Mesenchymal stem cell (in vitro differentiated cells and primary cell): ENCODE measurements at regions not wholly inside any gene's neighbourhood (a gene's known extent, or its start where the extent isn't known, plus 50 kb on each side); places are given as distances from the start of the nearest gene placed in this dataset.
A peak's percentile ranks its signal among the peaks of the same experiment; 100 is the strongest.

Source experiments
- DNase-seq: peaks from one replicate; pipeline ENCODE4 v3.0.0-alpha.2; 2013
- H2AFZ ChIP-seq: one replicate; pipeline ENCODE4 v1.6.1; 2013; ENCODE audit warnings: low read depth, mild to moderate bottlenecking, control low read depth, inconsistent platforms, low read length, moderate library complexity
- H2AK5ac ChIP-seq: 2 replicates; pipeline ENCODE4 v1.6.1; 2013; ENCODE audit warnings: low read length, moderate library complexity, mild to moderate bottlenecking, inconsistent platforms; ENCODE audit not compliant: severe bottlenecking
- H2BK120ac ChIP-seq: one replicate; pipeline ENCODE4 v1.6.1; 2013; ENCODE audit warnings: low read depth, mild to moderate bottlenecking, inconsistent platforms, low read length, moderate library complexity
- H2BK12ac ChIP-seq, 2 experiments: one replicate each; pipeline ENCODE4 v1.6.1; 2013; ENCODE audit warnings: inconsistent platforms in 2 of 2, low read length in 2 of 2, mild to moderate bottlenecking in 2 of 2, moderate library complexity in 2 of 2, control low read depth in 1 of 2
- H2BK15ac ChIP-seq: one replicate; pipeline ENCODE4 v1.6.1; 2013; ENCODE audit warnings: mild to moderate bottlenecking, low read depth, inconsistent platforms; ENCODE audit not compliant: poor library complexity, severe bottlenecking
- H2BK5ac ChIP-seq: 2 replicates; pipeline ENCODE4 v1.6.1; 2013; ENCODE audit warnings: low read depth, mild to moderate bottlenecking, low read length, control low read depth, inconsistent platforms; ENCODE audit not compliant: poor library complexity, severe bottlenecking
- H3K14ac ChIP-seq, 2 experiments: one replicate each; pipeline ENCODE4 v1.6.1; 2013; ENCODE audit warnings: inconsistent platforms in 2 of 2, low read length in 2 of 2, control low read depth in 1 of 2, mild to moderate bottlenecking in 1 of 2, moderate library complexity in 1 of 2
- H3K18ac ChIP-seq, 2 experiments: one replicate each; pipeline ENCODE4 v1.6.1; 2013; ENCODE audit warnings: inconsistent platforms in 2 of 2, low read length in 2 of 2, control low read depth in 1 of 2, low read depth in 1 of 2, mild to moderate bottlenecking in 1 of 2
- H3K23ac ChIP-seq, 2 experiments: one replicate each; pipeline ENCODE4 v1.6.1; 2013; ENCODE audit warnings: inconsistent platforms in 2 of 2, low read length in 2 of 2, mild to moderate bottlenecking in 2 of 2, moderate library complexity in 2 of 2, control low read depth in 1 of 2
- H3K27ac ChIP-seq: 2 replicates; pipeline ENCODE4 v1.5.1; 2013; ENCODE audit warnings: mild to moderate bottlenecking, moderate library complexity, low read length, control low read depth, inconsistent platforms; ENCODE audit not compliant: poor library complexity, severe bottlenecking
- H3K27me3 ChIP-seq, 2 experiments: 2 replicates each; pipeline versions ENCODE4 v1.6.1 to v1.7.0; 2013; ENCODE audit warnings: low read length in 2 of 2, mild to moderate bottlenecking in 2 of 2, moderate library complexity in 2 of 2, control low read depth in 1 of 2, inconsistent platforms in 1 of 2; ENCODE audit not compliant: control insufficient read depth in 1 of 2, insufficient read depth in 1 of 2
- H3K36me3 ChIP-seq, 2 experiments: 2 replicates each; pipeline versions ENCODE4 v1.6.1 to v1.7.0; 2013; ENCODE audit warnings: low read length in 2 of 2, control low read depth in 1 of 2, inconsistent platforms in 1 of 2, low read depth in 1 of 2, mild to moderate bottlenecking in 1 of 2; ENCODE audit not compliant: insufficient read depth in 2 of 2, control insufficient read depth in 1 of 2
- H3K4ac ChIP-seq, 2 experiments: one replicate each; pipeline ENCODE4 v1.6.1; 2013; ENCODE audit warnings: inconsistent platforms in 2 of 2, low read length in 2 of 2, mild to moderate bottlenecking in 2 of 2, moderate library complexity in 2 of 2, control low read depth in 1 of 2, low read depth in 1 of 2
- H3K4me1 ChIP-seq: 2 replicates; pipeline ENCODE4 v1.6.1; 2013; ENCODE audit warnings: low read depth, low read length, control low read depth; ENCODE audit not compliant: control insufficient read depth, insufficient read depth
- H3K4me2 ChIP-seq: 2 replicates; pipeline ENCODE4 v1.6.1; 2013; ENCODE audit warnings: low read length, mild to moderate bottlenecking, inconsistent platforms; ENCODE audit not compliant: poor library complexity, severe bottlenecking
- H3K4me3 ChIP-seq, 2 experiments: 2 replicates each; pipeline versions ENCODE4 v1.5.1 to v1.7.0; 2013; ENCODE audit warnings: low read length in 2 of 2, mild to moderate bottlenecking in 2 of 2, control low read depth in 1 of 2, low read depth in 1 of 2; ENCODE audit not compliant: insufficient read depth in 1 of 2
- H3K79me1 ChIP-seq: replicated peaks from 2 replicates; pipeline ENCODE4 v1.6.1; 2013; ENCODE audit warnings: mild to moderate bottlenecking, control low read depth, low read length, inconsistent platforms; ENCODE audit not compliant: poor library complexity, severe bottlenecking
- H3K9ac ChIP-seq: 2 replicates; pipeline ENCODE4 v1.7.0; 2013; ENCODE audit warnings: mild to moderate bottlenecking, low read length, moderate library complexity
- H3K9me3 ChIP-seq: 2 replicates; pipeline ENCODE4 v1.7.0; 2013; ENCODE audit warnings: mild to moderate bottlenecking, low read length; ENCODE audit not compliant: control insufficient read depth
- H4K8ac ChIP-seq: one replicate; pipeline ENCODE4 v1.6.1; 2013; ENCODE audit warnings: inconsistent platforms, mild to moderate bottlenecking, low read length, moderate library complexity
- H4K91ac ChIP-seq: one replicate; pipeline ENCODE4 v1.6.1; 2013; ENCODE audit warnings: mild to moderate bottlenecking, low read length, inconsistent platforms
- WGBS: methylation state at CpG from one replicate; pipeline ENCODE4 v1.1.7; 2013; ENCODE audit warnings: mixed read lengths; 5-methylcytosine and 5-hydroxymethylcytosine counted together

DNA sequence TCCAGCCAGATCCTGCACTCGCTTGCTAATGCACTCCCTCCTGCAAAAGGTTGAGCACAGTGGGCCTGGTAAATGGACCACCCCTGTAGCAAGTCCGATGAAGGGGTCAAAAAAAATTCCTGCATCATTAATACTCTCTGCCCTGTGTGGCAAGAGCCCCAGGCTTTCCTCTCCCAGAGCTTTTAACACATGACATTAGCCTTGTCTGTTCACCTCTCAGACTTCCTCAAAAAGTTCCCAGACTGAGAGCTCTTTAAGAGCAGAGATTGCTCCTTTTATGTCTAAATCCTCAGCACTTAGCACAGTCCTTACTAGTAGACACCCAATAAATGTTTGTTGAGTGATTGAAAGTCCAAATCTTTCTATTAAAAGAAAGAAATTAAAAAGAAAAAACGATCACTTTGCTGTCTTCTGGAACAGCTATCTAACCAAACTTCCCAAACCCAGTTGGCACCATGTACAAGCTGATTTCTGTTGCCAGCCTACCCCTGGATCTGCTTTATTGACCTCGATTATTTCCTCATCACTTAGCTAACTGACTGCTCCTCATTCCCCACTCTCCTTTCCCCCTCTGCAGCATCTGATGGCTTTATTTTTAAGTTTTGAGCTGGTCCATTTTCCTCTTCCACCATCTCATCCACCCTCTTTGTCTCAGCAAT lies 209.8 kb downstream of the ENC1 start:
- no peaks in the 10 kb centered on the region for H3K79me1 ChIP-seq

DNA sequence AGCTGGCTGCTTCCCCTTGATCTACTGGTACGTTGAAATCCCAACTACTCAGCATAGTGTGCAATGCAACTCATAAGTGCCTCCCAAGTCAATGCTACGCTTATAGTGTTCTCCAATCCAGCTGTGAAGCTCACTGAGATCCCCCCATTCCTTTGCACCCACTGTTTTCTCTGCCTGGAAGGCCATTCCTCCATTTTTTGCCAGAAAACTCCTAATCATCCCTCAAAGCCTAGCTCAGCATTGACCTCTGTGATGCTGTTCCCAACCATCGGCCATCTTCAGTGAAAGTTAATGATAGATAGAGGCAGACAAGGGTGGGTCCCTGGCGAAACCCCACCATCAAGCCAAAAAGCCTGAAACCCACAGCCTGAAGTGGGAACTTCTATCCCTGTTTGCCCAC lies 211.0 kb downstream of the ENC1 start:
- Histone ChIP-seq H3K14ac (no peak overlapping the region), H2BK15ac (no peak overlapping the region), H3K9me3 (no peaks in the 10 kb centered on the region), H2BK120ac (no peak overlapping the region), H2AFZ (no peak overlapping the region), H3K4me3 (no peak overlapping the region), H3K36me3 (no peaks in the 10 kb centered on the region), H3K23ac (no peak overlapping the region), H3K27ac (no peak overlapping the region), H3K4ac (no peak overlapping the region), H4K91ac (no peak overlapping the region), H3K18ac (no peak overlapping the region), H3K9ac (no peak overlapping the region), H2BK12ac (peak overlapping the region in 1 of 2 experiments; percentile 18), H3K4me1 (peaks cover 4% of the 10 kb centered on the region), H3K27me3 (no peaks in the 10 kb centered on the region), H4K8ac (no peak overlapping the region), H2BK5ac (no peak overlapping the region), H3K79me1 (no peaks in the 10 kb centered on the region), H3K4me2 (no peak overlapping the region), H2AK5ac (no peak overlapping the region)
- 90% methylated on average over 4 of the region's 4 CpGs for WGBS
- no peak for DNase-seq

More for the DNA sequence above, 209.8 kb downstream of the ENC1 start:
- no peak overlapping the region for H4K8ac ChIP-seq
- no peak overlapping the region for H3K9ac ChIP-seq
- no peak overlapping the region for H3K14ac ChIP-seq
- H3K4me2 ChIP-seq, result no peak overlapping the region
- no peak overlapping the region for H3K4ac ChIP-seq
- no peak overlapping the region for H2BK15ac ChIP-seq
- H2BK120ac ChIP-seq, result no peak overlapping the region
- no peak overlapping the region for H3K23ac ChIP-seq
- H2BK12ac ChIP-seq, result no peak overlapping the region
- H4K91ac ChIP-seq, result no peak overlapping the region
- H3K27me3 ChIP-seq, result no peaks in the 10 kb centered on the region
- H3K18ac ChIP-seq, result no peak overlapping the region
- H2BK5ac ChIP-seq, result no peak overlapping the region
- H3K4me3 ChIP-seq, result no peak overlapping the region
- peaks cover 4% of the 10 kb centered on the region for H3K4me1 ChIP-seq
- DNase-seq, result no peak
- H3K36me3 ChIP-seq, result no peaks in the 10 kb centered on the region
- H2AFZ ChIP-seq, result no peak overlapping the region
- no peaks in the 10 kb centered on the region for H3K9me3 ChIP-seq
- H2AK5ac ChIP-seq, result no peak overlapping the region
- H3K27ac ChIP-seq, result no peak overlapping the region
- 89% methylated on average over 4 of the region's 4 CpGs for WGBS

- Histone ChIP-seq H2AK5ac (no peak overlapping the region), H3K9me3 (no peaks in the 10 kb centered on the region), H2BK12ac (peak overlapping the region in 1 of 2 experiments; percentile 18), H2BK5ac (no peak overlapping the region), H3K27ac (no peak overlapping the region), H3K36me3 (no peaks in the 10 kb centered on the region), H3K4me3 (no peak overlapping the region), H3K4ac (no peak overlapping the region), H3K18ac (no peak overlapping the region), H4K8ac (no peak overlapping the region), H3K4me1 (peaks cover 2% of the 10 kb centered on the region), H3K23ac (no peak overlapping the region), H3K9ac (no peak overlapping the region), H3K4me2 (no peak overlapping the region), H2AFZ (no peak overlapping the region), H2BK120ac (no peak overlapping the region), H2BK15ac (no peak overlapping the region), H4K91ac (no peak overlapping the region), H3K14ac (no peak overlapping the region), H3K79me1 (no peaks in the 10 kb centered on the region), H3K27me3 (no peaks in the 10 kb centered on the region)
- no peak for DNase-seq
- 100% methylated on average over 1 of the region's 2 CpGs for WGBS
Observed at GRCh38 chr5:74428876-74429275, 211.7 kb downstream of the ENC1 start.

DNA sequence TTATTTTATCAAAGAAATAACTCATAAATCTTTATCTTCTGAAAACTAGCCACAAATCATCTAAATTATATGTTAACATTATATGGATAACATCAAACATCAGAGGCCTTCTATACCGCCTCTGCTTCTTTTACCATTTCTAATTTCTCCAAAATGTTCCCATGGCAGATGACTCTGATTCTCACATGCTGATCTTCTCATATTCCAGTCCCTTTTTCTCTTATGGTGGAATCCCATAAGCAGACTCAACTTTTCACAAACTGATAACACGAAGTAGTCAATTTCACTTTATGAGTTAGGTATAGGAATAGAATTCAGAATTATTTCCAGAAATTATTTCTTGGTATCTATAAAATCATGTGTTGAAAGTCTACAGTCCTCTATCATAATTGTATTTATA lies 212.3 kb downstream of the ENC1 start:
- no peak overlapping the region for H3K18ac ChIP-seq
- no peak overlapping the region for H3K9ac ChIP-seq
- WGBS, result 100% methylated on average over 1 of the region's 2 CpGs
- no peak overlapping the region for H4K8ac ChIP-seq
- H2BK12ac ChIP-seq, result no peak overlapping the region
- no peak overlapping the region for H3K4me3 ChIP-seq
- H3K79me1 ChIP-seq, result no peaks in the 10 kb centered on the region
- H3K23ac ChIP-seq, result no peak overlapping the region
- H3K4me2 ChIP-seq, result no peak overlapping the region
- no peak for DNase-seq
- H4K91ac ChIP-seq, result no peak overlapping the region
- H2AFZ ChIP-seq, result no peak overlapping the region
- no peak overlapping the region for H2BK15ac ChIP-seq
- H2BK5ac ChIP-seq, result no peak overlapping the region
- H2AK5ac ChIP-seq, result no peak overlapping the region
- H3K4ac ChIP-seq, result no peak overlapping the region
- H3K9me3 ChIP-seq, result no peaks in the 10 kb centered on the region
- no peaks in the 10 kb centered on the region for H3K27me3 ChIP-seq
- H3K27ac ChIP-seq, result no peak overlapping the region
- H3K14ac ChIP-seq, result no peak overlapping the region
- peaks cover 2% of the 10 kb centered on the region for H3K4me1 ChIP-seq
- no peak overlapping the region for H2BK120ac ChIP-seq
- no peaks in the 10 kb centered on the region for H3K36me3 ChIP-seq
